Keratinocyte (primary cell): ENCODE measurements at regions not wholly inside any gene's neighbourhood (a gene's known extent, or its start where the extent isn't known, plus 50 kb on each side); places are given as distances from the start of the nearest gene placed in this dataset.

Source experiments
- DNase-seq: peaks from one replicate; pipeline ENCODE4 v3.0.0-alpha.2; 2011; ENCODE audit warnings: low read depth, missing footprints, low spot score
- FAIRE-seq: peaks from 2 replicates; lab custom pipeline; 2011; peaks lifted over from hg19 to GRCh38; lab: Jason Lieb, UNC
- H2AFZ ChIP-seq: 2 replicates; pipeline ENCODE4 v1.6.0; 2012; ENCODE audit warnings: low read length, control low read depth, inconsistent platforms; ENCODE audit not compliant: control insufficient read depth
- H3K27ac ChIP-seq: 2 replicates; pipeline ENCODE4 v1.5.1; 2011; ENCODE audit warnings: low read length; ENCODE audit not compliant: control insufficient read depth, insufficient read depth
- H3K27me3 ChIP-seq: 3 replicates; pipeline ENCODE4 v1.6.0; 2011; ENCODE audit warnings: low read length; ENCODE audit not compliant: control insufficient read depth, insufficient read depth; ENCODE audit errors: extremely low read depth
- H3K36me3 ChIP-seq, 2 experiments: 2 replicates in 1 of 2; 3 replicates in 1 of 2; pipeline ENCODE4 v1.5.1; 2011; ENCODE audit warnings: low read length in 2 of 2, mild to moderate bottlenecking in 1 of 2; ENCODE audit not compliant: control insufficient read depth in 2 of 2, insufficient read depth in 2 of 2; ENCODE audit errors: extremely low read depth in 1 of 2
- H3K4me1 ChIP-seq: 3 replicates; pipeline ENCODE4 v1.5.1; 2011; ENCODE audit warnings: low read length; ENCODE audit not compliant: control insufficient read depth, insufficient read depth; ENCODE audit errors: extremely low read depth
- H3K4me2 ChIP-seq: 3 replicates; pipeline ENCODE4 v1.6.0; 2011; ENCODE audit warnings: low read depth, low read length; ENCODE audit not compliant: control insufficient read depth, insufficient read depth; ENCODE audit errors: extremely low read depth
- H3K4me3 ChIP-seq, 3 experiments: fragments of 200-600 bp in 1 of 3; sonication (generic) in 1 of 3; 2 replicates in 2 of 3; 3 replicates in 1 of 3; pipeline ENCODE4 v1.5.1; 2011 to 2016; ENCODE audit warnings: low read length in 3 of 3, mild to moderate bottlenecking in 3 of 3, control low read depth in 2 of 3, inconsistent platforms in 1 of 3, low read depth in 1 of 3, mixed read lengths in 1 of 3, mixed run types in 1 of 3, moderate library complexity in 1 of 3; ENCODE audit not compliant: control insufficient read depth in 2 of 3, insufficient read depth in 2 of 3; ENCODE audit errors: extremely low read depth in 1 of 3
- H3K79me2 ChIP-seq: 2 replicates; pipeline ENCODE4 v1.6.0; 2012; ENCODE audit warnings: low read length; ENCODE audit not compliant: control insufficient read depth, insufficient read depth
- H3K9ac ChIP-seq: 3 replicates; pipeline ENCODE4 v1.6.0; 2011; ENCODE audit warnings: low read length; ENCODE audit not compliant: control insufficient read depth, insufficient read depth; ENCODE audit errors: extremely low read depth
- H3K9me1 ChIP-seq: 3 replicates; pipeline ENCODE4 v1.6.0; 2011; ENCODE audit warnings: low read length; ENCODE audit not compliant: control insufficient read depth, insufficient read depth; ENCODE audit errors: extremely low read depth
- H3K9me3 ChIP-seq: 2 replicates; pipeline ENCODE4 v1.5.1; 2012; ENCODE audit warnings: low read depth, low read length; ENCODE audit not compliant: control insufficient read depth
- H4K20me1 ChIP-seq: 3 replicates; pipeline ENCODE4 v1.6.0; 2011; ENCODE audit warnings: low read length; ENCODE audit not compliant: control insufficient read depth, insufficient read depth; ENCODE audit errors: extremely low read depth
- EZH2 ChIP-seq: IDR thresholded peaks from one replicate; pipeline ENCODE4 v1.6.1; 2012; ENCODE audit warnings: inconsistent platforms, mild to moderate bottlenecking, low read length, moderate library complexity
- dilution Hi-C: fragments of 300-500 bp; cut with MboI; formaldehyde crosslinking; loops from one replicate; pipeline ENCODE4 v1.7.0; 2020; ENCODE audit warnings: low sequenced_read_pairs; ENCODE audit not compliant: extremely low pct_ligation_motif_present
- TF ChIP-seq, protein P1 (sequence below), 3 experiments: IDR thresholded peaks in 1 of 3; conservative IDR thresholded peaks in 1 of 3; optimal IDR thresholded peaks in 1 of 3; 2 replicates in 2 of 3; 3 replicates in 1 of 3; pipeline versions ENCODE3 to v1.5.1; 2011; ENCODE audit warnings: low read length in 3 of 3, mild to moderate bottlenecking in 3 of 3, moderate library complexity in 2 of 3, control low read depth in 1 of 3, inconsistent platforms in 1 of 3; ENCODE audit not compliant: insufficient read depth in 2 of 3; ENCODE audit errors: extremely low read depth in 1 of 3

DNA sequence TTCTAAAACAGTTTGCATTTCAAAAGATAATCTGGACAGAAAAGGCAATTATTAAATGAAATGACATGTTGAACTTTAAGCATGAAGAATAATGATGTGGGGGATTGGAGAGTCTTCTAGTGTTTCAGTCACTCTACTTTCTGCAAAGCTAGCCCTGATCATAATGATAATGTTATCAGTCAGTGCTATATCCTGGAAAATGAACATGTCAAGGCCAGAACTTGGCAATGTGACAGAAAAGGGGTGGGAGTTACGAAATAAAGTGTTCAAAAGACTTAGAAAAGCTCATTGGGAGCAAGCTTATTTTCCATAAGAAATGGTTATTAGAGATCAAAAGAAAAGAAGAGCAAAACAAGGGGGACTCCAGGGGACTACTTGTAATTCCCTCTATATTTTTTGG is 288.5 kb upstream of the SLC8A1 start:
- H3K4me3 ChIP-seq: no peak overlapping the region
- no peaks in the 10 kb centered on the region for H3K9me3 ChIP-seq
- TF ChIP-seq, protein P1, sequence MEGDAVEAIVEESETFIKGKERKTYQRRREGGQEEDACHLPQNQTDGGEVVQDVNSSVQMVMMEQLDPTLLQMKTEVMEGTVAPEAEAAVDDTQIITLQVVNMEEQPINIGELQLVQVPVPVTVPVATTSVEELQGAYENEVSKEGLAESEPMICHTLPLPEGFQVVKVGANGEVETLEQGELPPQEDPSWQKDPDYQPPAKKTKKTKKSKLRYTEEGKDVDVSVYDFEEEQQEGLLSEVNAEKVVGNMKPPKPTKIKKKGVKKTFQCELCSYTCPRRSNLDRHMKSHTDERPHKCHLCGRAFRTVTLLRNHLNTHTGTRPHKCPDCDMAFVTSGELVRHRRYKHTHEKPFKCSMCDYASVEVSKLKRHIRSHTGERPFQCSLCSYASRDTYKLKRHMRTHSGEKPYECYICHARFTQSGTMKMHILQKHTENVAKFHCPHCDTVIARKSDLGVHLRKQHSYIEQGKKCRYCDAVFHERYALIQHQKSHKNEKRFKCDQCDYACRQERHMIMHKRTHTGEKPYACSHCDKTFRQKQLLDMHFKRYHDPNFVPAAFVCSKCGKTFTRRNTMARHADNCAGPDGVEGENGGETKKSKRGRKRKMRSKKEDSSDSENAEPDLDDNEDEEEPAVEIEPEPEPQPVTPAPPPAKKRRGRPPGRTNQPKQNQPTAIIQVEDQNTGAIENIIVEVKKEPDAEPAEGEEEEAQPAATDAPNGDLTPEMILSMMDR (optimal IDR thresholded peaks at IDR 0.05 in 1 of 3, IDR thresholded peaks at IDR 0.05 in 1 of 3, conservative IDR thresholded peaks at IDR 0.05 in 1 of 3; ENCODE audit: extremely low read depth in 1 of 3, insufficient read depth in 2 of 3, low read length in 3 of 3): no peak
- no peak for TF ChIP-seq EZH2
- no peak overlapping the region for H2AFZ ChIP-seq
- no peak overlapping the region for H3K4me2 ChIP-seq
- H3K9me1 ChIP-seq: no peaks in the 10 kb centered on the region
- no peak overlapping the region for H3K27ac ChIP-seq
- H3K36me3 ChIP-seq: no peaks in the 10 kb centered on the region
- DNase-seq: no peak
- no peak for FAIRE-seq
- no peak overlapping the region for H3K9ac ChIP-seq
- no peaks in the 10 kb centered on the region for H3K4me1 ChIP-seq
- H3K27me3 ChIP-seq: no peaks in the 10 kb centered on the region
- dilution Hi-C loops: no loop called here
- no peaks in the 10 kb centered on the region for H4K20me1 ChIP-seq
- H3K79me2 ChIP-seq: no peaks in the 10 kb centered on the region

DNA sequence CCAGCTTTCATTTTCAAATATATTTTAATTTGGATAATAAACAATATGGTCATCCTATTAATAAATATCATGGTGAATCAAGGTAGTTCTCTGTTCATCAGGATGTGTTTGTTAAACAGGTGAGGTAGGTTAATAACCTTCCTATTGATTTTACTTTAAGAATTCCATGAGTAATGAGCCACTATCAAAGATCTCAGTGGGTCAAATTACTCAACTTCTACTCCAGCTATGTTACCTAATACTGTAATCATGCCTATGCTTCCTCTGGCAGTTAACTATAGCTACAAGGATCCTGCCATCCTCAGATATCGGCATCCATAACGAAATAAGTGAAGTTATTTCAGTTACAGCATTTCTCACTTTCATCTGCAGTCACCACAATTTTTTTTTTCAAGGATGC is 289.6 kb upstream of the SLC8A1 start:
- no peak overlapping the region for H2AFZ ChIP-seq
- H3K4me3 ChIP-seq: no peak overlapping the region
- dilution Hi-C loops: no loop called here
- TF ChIP-seq EZH2: no peak
- TF ChIP-seq, protein P1 (optimal IDR thresholded peaks at IDR 0.05 in 1 of 3, IDR thresholded peaks at IDR 0.05 in 1 of 3, conservative IDR thresholded peaks at IDR 0.05 in 1 of 3; ENCODE audit: extremely low read depth in 1 of 3, insufficient read depth in 2 of 3, low read length in 3 of 3): no peak
- H3K9ac ChIP-seq: no peak overlapping the region
- no peak overlapping the region for H3K4me2 ChIP-seq
- no peaks in the 10 kb centered on the region for H3K9me3 ChIP-seq
- H3K79me2 ChIP-seq: no peaks in the 10 kb centered on the region
- no peak for FAIRE-seq
- no peaks in the 10 kb centered on the region for H3K36me3 ChIP-seq
- DNase-seq: no peak
- no peak overlapping the region for H3K27ac ChIP-seq
- H3K9me1 ChIP-seq: no peaks in the 10 kb centered on the region
- no peaks in the 10 kb centered on the region for H3K4me1 ChIP-seq
- H3K27me3 ChIP-seq: no peaks in the 10 kb centered on the region
- no peaks in the 10 kb centered on the region for H4K20me1 ChIP-seq
